HEK293T (cell line): ENCODE measurements at regions not wholly inside any gene's neighbourhood (a gene's known extent, or its start where the extent isn't known, plus 50 kb on each side); places are given as distances from the start of the nearest gene placed in this dataset.

Source experiments
- ARNT ChIP-seq: fragments of 450-650 bp; IDR thresholded peaks from 2 replicates; pipeline ENCODE4 v1.6.1; 2017; ENCODE audit warnings: mild to moderate bottlenecking
- BHLHE40 ChIP-seq: fragments of 450-650 bp; IDR thresholded peaks from 2 replicates; pipeline ENCODE4 v1.6.1; 2016; ENCODE audit warnings: mild to moderate bottlenecking, moderate library complexity, borderline replicate concordance
- CTBP1 ChIP-seq: fragments of 450-650 bp; IDR thresholded peaks from 2 replicates; pipeline ENCODE4 v1.6.1; 2016; ENCODE audit warnings: borderline replicate concordance
- ELF4 ChIP-seq: fragments of 450-650 bp; IDR thresholded peaks from 2 replicates; pipeline ENCODE4 v1.6.1; 2017; ENCODE audit warnings: antibody characterized with exemption
- FOXK2 ChIP-seq: fragments of 450-650 bp; IDR thresholded peaks from 2 replicates; pipeline ENCODE4 v1.6.1; 2016; ENCODE audit warnings: mild to moderate bottlenecking
- FOXM1 ChIP-seq: fragments of 450-650 bp; IDR thresholded peaks from 2 replicates; pipeline ENCODE4 v1.6.1; 2017; ENCODE audit warnings: mild to moderate bottlenecking, borderline replicate concordance
- HDGF ChIP-seq: fragments of 450-650 bp; IDR thresholded peaks from 2 replicates; pipeline ENCODE4 v1.6.1; 2017; ENCODE audit warnings: antibody characterized with exemption, borderline replicate concordance
- LEF1 ChIP-seq: fragments of 450-650 bp; IDR thresholded peaks from 2 replicates; pipeline ENCODE4 v1.6.1; 2017; ENCODE audit warnings: mild to moderate bottlenecking, borderline replicate concordance
- NFRKB ChIP-seq: fragments of 450-650 bp; IDR thresholded peaks from 2 replicates; pipeline ENCODE4 v1.6.1; 2016; ENCODE audit warnings: mild to moderate bottlenecking, moderate library complexity
- PKNOX1 ChIP-seq: fragments of 450-650 bp; IDR thresholded peaks from 2 replicates; pipeline ENCODE4 v1.6.1; 2016
- SP1 ChIP-seq: fragments of 450-650 bp; IDR thresholded peaks from 2 replicates; pipeline ENCODE4 v1.6.1; 2017
- SUZ12 ChIP-seq: fragments of 450-650 bp; IDR thresholded peaks from 2 replicates; pipeline ENCODE4 v1.6.1; 2016; ENCODE audit warnings: mild to moderate bottlenecking
- TARDBP ChIP-seq: fragments of 450-650 bp; IDR thresholded peaks from 2 replicates; pipeline ENCODE4 v1.6.1; 2016
- ZNF384 ChIP-seq: fragments of 450-650 bp; IDR thresholded peaks from 2 replicates; pipeline ENCODE4 v1.6.1; 2016

DNA sequence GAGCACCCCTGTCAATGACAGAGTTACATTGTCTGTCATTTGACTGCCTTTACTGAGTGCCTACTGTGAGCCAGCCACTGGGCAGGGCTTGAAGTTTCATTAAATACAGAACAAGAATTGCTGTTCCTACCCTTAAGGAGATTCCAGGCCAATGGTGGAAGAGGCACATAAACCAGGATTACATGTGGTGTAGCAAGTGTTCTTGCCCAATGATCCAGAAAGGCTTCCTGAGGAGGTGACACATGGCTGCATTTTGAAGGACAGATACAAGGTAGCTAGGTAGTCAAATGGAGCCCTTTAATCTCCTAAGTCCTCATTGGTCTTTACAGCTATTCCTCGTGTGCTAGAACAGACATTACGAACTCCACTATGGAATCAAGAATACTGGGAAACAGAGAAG, 312.7 kb downstream of the ETAA1 start:
- TF ChIP-seq FOXK2 (no peak), SP1 (no peak), TARDBP (no peak), ELF4 (no peak), ZNF384 (no peak), BHLHE40 (no peak), NFRKB (no peak), CTBP1 (no peak), PKNOX1 (no peak), HDGF (no peak), ARNT (no peak), SUZ12 (no peak), FOXM1 (no peak), LEF1 (no peak)
